Suprapubic skin (tissue), 3 donors: ENCODE measurements at regions not wholly inside any gene's neighbourhood (a gene's known extent, or its start where the extent isn't known, plus 50 kb on each side); places are given as distances from the start of the nearest gene placed in this dataset.

Experiments
- CTCF ChIP-seq, 2 donors: fragments of 200-600 bp in 1 of 2; fragments of 450-650 bp in 1 of 2; sonication (generic) in 1 of 2; IDR thresholded peaks; one replicate each; pipeline ENCODE4 v1.5.1; 2016 to 2019; ENCODE audit warnings: antibody characterized with exemption in 2 of 2, mild to moderate bottlenecking in 1 of 2, moderate library complexity in 1 of 2
- POLR2A ChIP-seq, 2 donors: fragments of 450-650 bp; IDR thresholded peaks; one replicate each; pipeline ENCODE4 v1.6.1; 2017; ENCODE audit warnings: antibody characterized with exemption in 2 of 2, mild to moderate bottlenecking in 2 of 2, moderate library complexity in 2 of 2

DNA sequence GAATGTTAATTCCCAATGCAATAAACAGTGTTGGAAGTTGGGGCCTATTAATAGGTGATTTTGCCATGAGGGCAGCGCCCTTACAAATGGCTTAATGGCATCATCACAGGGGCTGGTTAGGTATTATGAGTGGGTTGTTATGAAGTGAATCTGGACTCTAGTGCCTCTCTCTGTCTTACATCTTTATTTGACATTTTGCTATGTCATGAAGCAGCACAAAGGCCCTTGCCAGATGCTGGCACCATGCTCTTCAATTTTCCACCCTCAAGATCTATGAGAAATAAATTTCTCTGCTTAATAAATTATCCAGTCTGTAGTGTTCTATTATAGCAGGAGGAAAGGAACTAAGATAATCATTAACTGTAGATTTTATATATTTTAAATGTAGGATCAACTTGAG, 1098.7 kb upstream of the NUDT12 start:
- TF ChIP-seq POLR2A (IDR thresholded peaks at IDR 0.05) (no peak), CTCF (IDR thresholded peaks at IDR 0.05) (no peak)
